Endothelial cell of umbilical vein (primary cell): ENCODE measurements at regions not wholly inside any gene's neighbourhood (a gene's known extent, or its start where the extent isn't known, plus 50 kb on each side); places are given as distances from the start of the nearest gene placed in this dataset.
A peak's percentile ranks its signal among the peaks of the same experiment; 100 is the strongest.

ENCODE experiments used
- BruUV-seq: library from RNA; stranded (reverse); fragments of 400-500 nt; replicated peaks from 2 replicates; lab custom pipeline; 2021; lab: Mats Ljungman, UMichigan
- CTCF ChIA-PET: fragments of 300-600, 350-600 bp; sonication (Branson Sonifier 250); formaldehyde crosslinking; loops from one replicate; lab custom pipeline; 2021; ENCODE audit warnings: antibody characterized with exemption, inconsistent platforms; lab: Charles Lee
- POLR2A ChIA-PET: fragments of 300-600, 350-600 bp; sonication (Branson Sonifier 250); formaldehyde crosslinking; loops from one replicate; lab custom pipeline; 2021; ENCODE audit warnings: antibody characterized with exemption, inconsistent platforms; lab: Charles Lee
- DNase-seq: peaks from one replicate; pipeline ENCODE4 v3.0.0-alpha.2; 2011; ENCODE audit warnings: low read depth, low spot score
- FAIRE-seq: peaks from 2 replicates; lab custom pipeline; 2011; peaks lifted over from hg19 to GRCh38; lab: Jason Lieb, UNC
- H2AFZ ChIP-seq: 2 replicates; pipeline ENCODE4 v1.6.0; 2012; ENCODE audit warnings: low read depth, low read length, control low read depth, inconsistent platforms
- H3K27ac ChIP-seq: 2 replicates; pipeline ENCODE4 v1.5.1; 2011; ENCODE audit warnings: low read depth, mild to moderate bottlenecking, control low read depth, low read length, moderate library complexity; ENCODE audit not compliant: insufficient read depth
- H3K27me3 ChIP-seq, 2 experiments: 2 replicates each; pipeline versions ENCODE4 v1.6.0 to v1.6.1; 2011; ENCODE audit warnings: low read length in 2 of 2, mixed read lengths in 1 of 2; ENCODE audit not compliant: control insufficient read depth in 2 of 2, insufficient read depth in 2 of 2
- H3K36me3 ChIP-seq, 2 experiments: 2 replicates in 1 of 2; 3 replicates in 1 of 2; pipeline ENCODE4 v1.5.1; 2011; ENCODE audit warnings: low read length in 2 of 2, mild to moderate bottlenecking in 1 of 2, moderate library complexity in 1 of 2; ENCODE audit not compliant: control insufficient read depth in 2 of 2, insufficient read depth in 2 of 2; ENCODE audit errors: extremely low read depth in 1 of 2
- H3K4me1 ChIP-seq: 3 replicates; pipeline ENCODE4 v1.5.1; 2011; ENCODE audit warnings: mild to moderate bottlenecking, low read length; ENCODE audit not compliant: control insufficient read depth, insufficient read depth; ENCODE audit errors: extremely low read depth
- H3K4me2 ChIP-seq: 2 replicates; pipeline ENCODE4 v1.6.1; 2011; ENCODE audit warnings: low read length, control low read depth, mixed read lengths; ENCODE audit not compliant: insufficient read depth
- H3K4me3 ChIP-seq, 3 experiments: fragments of 200-600 bp in 1 of 3; sonication (generic), shearing (Covaris generic) in 1 of 3; replicated peaks in 1 of 3; 2 replicates each; pipeline ENCODE4 v1.5.1; 2011 to 2016; ENCODE audit warnings: control low read depth in 3 of 3, low read length in 3 of 3, mild to moderate bottlenecking in 2 of 3, inconsistent platforms in 1 of 3, low read depth in 1 of 3, moderate library complexity in 1 of 3; ENCODE audit not compliant: insufficient read depth in 1 of 3
- H3K79me2 ChIP-seq: 2 replicates; pipeline ENCODE4 v1.6.0; 2012; ENCODE audit warnings: low read length, inconsistent platforms; ENCODE audit not compliant: control insufficient read depth, insufficient read depth
- H3K9ac ChIP-seq: replicated peaks from 2 replicates; pipeline ENCODE3; 2011; ENCODE audit warnings: low read length, control low read depth; ENCODE audit not compliant: insufficient read depth; ENCODE audit errors: extremely low read depth
- H3K9me1 ChIP-seq: replicated peaks from 3 replicates; pipeline ENCODE4 v1.6.0; 2011; ENCODE audit warnings: mild to moderate bottlenecking, low read length; ENCODE audit not compliant: control insufficient read depth, insufficient read depth; ENCODE audit errors: extremely low read depth
- H3K9me3 ChIP-seq: replicated peaks from 2 replicates; pipeline ENCODE4 v1.5.1; 2012; ENCODE audit warnings: low read length, inconsistent platforms; ENCODE audit not compliant: control insufficient read depth, insufficient read depth
- H4K20me1 ChIP-seq: replicated peaks from 2 replicates; pipeline ENCODE3; 2011; ENCODE audit warnings: mild to moderate bottlenecking, low read length; ENCODE audit not compliant: control insufficient read depth, insufficient read depth; ENCODE audit errors: extremely low read depth
- CTCF ChIP-seq, 2 donors: IDR thresholded peaks; 1 replicate in 1 of 2; 2 replicates in 1 of 2; pipeline ENCODE4 v1.5.1; 2011; ENCODE audit warnings: low read length in 2 of 2, mild to moderate bottlenecking in 2 of 2, moderate library complexity in 2 of 2, control low read depth in 1 of 2, inconsistent platforms in 1 of 2, low read depth in 1 of 2; ENCODE audit not compliant: insufficient read depth in 1 of 2; ENCODE audit errors: extremely low read depth in 1 of 2
- EZH2 ChIP-seq: IDR thresholded peaks from 2 replicates; pipeline ENCODE4 v1.6.1; 2012; ENCODE audit warnings: borderline replicate concordance, low read depth, mild to moderate bottlenecking, moderate library complexity, low read length, inconsistent platforms; ENCODE audit not compliant: severe bottlenecking
- FOS ChIP-seq: IDR thresholded peaks from 2 replicates; pipeline ENCODE4 v1.6.1; 2011; ENCODE audit warnings: mild to moderate bottlenecking, low read length, moderate library complexity, borderline replicate concordance; ENCODE audit not compliant: insufficient read depth
- GATA2 ChIP-seq: IDR thresholded peaks from 2 replicates; pipeline ENCODE4 v1.7.0; 2011; ENCODE audit warnings: low read depth, mild to moderate bottlenecking, moderate library complexity, mixed read lengths, low read length; ENCODE audit not compliant: insufficient read length, insufficient read depth
- JUN ChIP-seq: IDR thresholded peaks from 2 replicates; pipeline ENCODE4 v1.6.1; 2011; ENCODE audit warnings: borderline replicate concordance, low read depth; ENCODE audit not compliant: insufficient read length, insufficient read depth
- MYC ChIP-seq: IDR thresholded peaks from one replicate; pipeline ENCODE4 v1.6.1; 2011; ENCODE audit warnings: mild to moderate bottlenecking, low read depth, low read length
- POLR2A ChIP-seq: IDR thresholded peaks from 2 replicates; pipeline ENCODE4 v1.6.1; 2012; ENCODE audit warnings: low read depth, mild to moderate bottlenecking, control low read depth, low read length
- dilution Hi-C: fragments of 300-500 bp; cut with MboI; formaldehyde crosslinking; loops from one replicate; pipeline ENCODE4 v1.15.0; 2019; ENCODE audit warnings: low sequenced_read_pairs; ENCODE audit not compliant: extremely low pct_ligation_motif_present
- intact Hi-C: fragments of 100-400 bp; cut with micrococcal nuclease; formaldehyde crosslinking; loops from one replicate; pipeline ENCODE4 v1.10.0; 2022
- TF ChIP-seq, protein P1 (sequence below): IDR thresholded peaks from 2 replicates; pipeline ENCODE4 v1.6.1; 2011; ENCODE audit not compliant: insufficient read depth, insufficient read length

DNA sequence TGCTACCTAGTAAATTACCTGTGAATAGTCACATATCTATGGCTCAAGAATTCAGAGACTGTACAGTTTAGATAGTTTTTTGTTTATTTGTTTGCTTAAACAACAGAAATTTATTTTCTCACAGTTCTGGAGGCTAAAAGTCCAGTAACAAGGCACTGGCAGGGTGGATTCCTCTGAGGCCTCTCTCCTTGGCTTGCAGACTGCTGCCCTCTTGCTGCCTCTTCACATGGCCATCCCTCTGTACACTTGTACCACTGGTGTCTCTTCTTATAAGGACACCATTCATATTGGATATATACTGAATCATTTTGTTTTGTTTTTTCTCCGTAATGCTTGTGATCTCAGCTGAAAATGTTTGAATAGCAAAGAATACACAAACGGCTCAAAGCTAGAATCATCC is 56.4 kb upstream of the MIR17HG start:
- POLR2A ChIA-PET: no interaction called here
- Histone ChIP-seq H3K4me3 (no peak overlapping the region), H3K27ac (no peak overlapping the region), H3K9ac (no peak overlapping the region), H3K4me2 (no peak overlapping the region), H3K79me2 (no peaks in the 10 kb centered on the region), H3K36me3 (no peaks in the 10 kb centered on the region), H2AFZ (no peak overlapping the region), H3K9me1 (no peaks in the 10 kb centered on the region), H3K9me3 (no peaks in the 10 kb centered on the region), H3K27me3 (peaks cover 0 to 4% of the 10 kb centered on the region in 2 experiments), H4K20me1 (no peaks in the 10 kb centered on the region), H3K4me1 (no peaks in the 10 kb centered on the region)
- BruUV-seq: no TSS peak
- TF ChIP-seq MYC (no peak), GATA2 (no peak), CTCF (IDR thresholded peaks at IDR 0.05; ENCODE audit: extremely low read depth in 1 of 2, insufficient read depth in 1 of 2, low read depth in 1 of 2, low read length in 2 of 2) (peak in 1 of 2 donors; percentile 11)
- FAIRE-seq (peak; percentile 15), DNase-seq (no peak)
- intact Hi-C loops: loop anchor here (1.0 kb wide), 1 partner anchor 157 kb away; no protein-coding TSS in a partner anchor
- CTCF ChIA-PET: interaction anchor here (0.9 to 1.4 kb wide), 3 partner anchors 8 to 108 kb away, joined by 3 to 4 read pairs (median 3); partner anchors contain the start of gene GPC5
- dilution Hi-C loops: no loop called here

DNA sequence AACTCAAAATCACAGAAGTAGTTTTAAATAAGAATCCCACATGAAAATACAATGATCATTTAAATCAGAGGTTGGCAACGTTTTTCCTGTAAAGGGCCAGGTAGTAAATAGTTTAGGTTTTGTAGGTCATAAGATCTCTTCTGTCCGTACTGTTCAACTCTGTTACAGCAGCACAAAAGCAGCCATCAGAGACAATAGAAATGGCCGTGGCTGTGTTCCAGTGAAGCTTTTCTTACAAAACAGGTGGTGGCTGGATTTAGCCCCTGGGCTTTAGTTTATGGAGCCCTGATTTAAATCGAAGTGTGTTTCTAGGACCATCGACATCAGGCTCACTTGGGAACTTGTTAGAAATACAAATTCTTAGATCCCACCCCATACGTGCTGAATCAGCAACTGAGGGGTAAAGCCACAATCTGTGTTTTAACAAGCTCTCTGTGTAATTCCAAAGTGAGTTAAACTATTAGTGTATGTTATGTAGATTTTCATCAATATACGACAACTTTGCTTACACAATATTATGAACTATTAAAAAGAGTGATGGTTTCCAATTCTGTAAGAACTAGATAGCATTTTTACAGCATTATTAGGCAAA is 54.8 kb upstream of the MIR17HG start:
- Histone ChIP-seq H3K79me2 (no peaks in the 10 kb centered on the region), H3K4me3 (no peak overlapping the region), H3K9me1 (no peaks in the 10 kb centered on the region), H3K27ac (no peak overlapping the region), H3K4me1 (no peaks in the 10 kb centered on the region), H3K36me3 (no peaks in the 10 kb centered on the region), H3K4me2 (no peak overlapping the region), H3K9ac (no peak overlapping the region), H2AFZ (no peak overlapping the region), H4K20me1 (no peaks in the 10 kb centered on the region), H3K27me3 (peaks cover 6 to 7% of the 10 kb centered on the region in 2 experiments), H3K9me3 (no peaks in the 10 kb centered on the region)
- no TSS peak for BruUV-seq
- FAIRE-seq (no peak), DNase-seq (no peak)
- TF ChIP-seq FOS (no peak), POLR2A (no peak), JUN (no peak), GATA2 (no peak), EZH2 (no peak), MYC (no peak)
- TF ChIP-seq, protein P1, sequence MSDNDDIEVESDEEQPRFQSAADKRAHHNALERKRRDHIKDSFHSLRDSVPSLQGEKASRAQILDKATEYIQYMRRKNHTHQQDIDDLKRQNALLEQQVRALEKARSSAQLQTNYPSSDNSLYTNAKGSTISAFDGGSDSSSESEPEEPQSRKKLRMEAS: no peak
- dilution Hi-C loops (no loop called here), intact Hi-C loops (no loop called here)
- CTCF ChIA-PET: interaction anchor here (1.4 kb wide), 1 partner anchor 16 kb away, joined by 3 read pairs; no protein-coding TSS in a partner anchor
- POLR2A ChIA-PET: no interaction called here
